GM21423 (cell line): ENCODE measurements at regions not wholly inside any gene's neighbourhood (a gene's known extent, or its start where the extent isn't known, plus 50 kb on each side); places are given as distances from the start of the nearest gene placed in this dataset.

Source experiments
- ATAC-seq: cut with Tn5 transposase; IDR thresholded peaks from one replicate; pipeline ENCODE4 v1.9.1; 2021; ENCODE audit warnings: mild to moderate bottlenecking, moderate library complexity; ENCODE audit not compliant: unreplicated experiment

DNA sequence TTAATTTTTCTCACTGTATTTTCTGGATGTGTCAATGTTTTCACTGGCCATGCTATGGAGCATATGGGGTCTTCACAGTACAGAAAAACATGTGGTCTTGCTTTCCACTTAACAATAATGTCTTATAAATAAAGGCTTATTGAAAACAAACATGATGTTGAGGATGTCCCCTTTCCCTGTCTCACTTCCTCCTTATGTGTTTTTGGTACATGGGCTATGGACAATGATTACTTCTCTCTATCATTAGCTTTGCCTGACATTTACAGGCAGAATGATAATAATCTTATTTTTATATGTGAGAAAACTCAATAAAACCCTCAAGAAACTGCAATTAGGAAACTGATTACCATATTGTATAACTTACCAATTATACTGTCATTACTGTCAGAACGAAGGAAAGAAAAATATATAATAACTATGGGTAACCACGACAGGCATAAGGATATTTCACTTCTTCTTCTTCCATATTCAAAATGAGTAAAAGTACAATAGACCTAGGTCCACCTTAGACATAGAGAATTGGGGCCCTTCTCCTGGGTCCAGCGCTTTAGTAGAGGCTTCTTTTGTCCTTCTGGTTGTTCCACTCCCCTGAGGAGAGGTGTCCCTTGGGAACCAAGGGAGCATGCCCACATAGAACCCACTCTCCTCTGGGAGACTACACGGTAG, 375.0 kb downstream of the MAN2A1 start:
- ATAC-seq, result no peak

DNA sequence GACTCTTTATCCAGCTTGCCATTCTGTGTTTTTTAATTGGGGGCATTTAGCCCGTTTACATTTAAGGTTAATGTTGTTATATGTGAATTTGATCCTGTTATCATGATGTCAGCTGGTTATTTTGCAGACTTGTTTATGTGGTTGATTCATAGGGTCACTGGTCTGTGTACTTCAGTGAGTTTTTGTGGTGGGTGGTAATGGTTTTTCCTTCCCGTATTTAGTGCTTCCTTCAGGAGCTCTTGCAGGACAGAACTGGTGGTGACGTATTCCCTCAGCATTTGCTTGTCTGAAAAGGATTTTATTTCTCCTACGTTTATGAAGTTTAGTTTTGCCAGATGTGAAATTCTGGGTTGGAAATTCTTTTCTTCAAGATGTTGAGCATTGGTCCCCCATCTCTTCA, 381.1 kb downstream of the MAN2A1 start:
- no peak for ATAC-seq

DNA sequence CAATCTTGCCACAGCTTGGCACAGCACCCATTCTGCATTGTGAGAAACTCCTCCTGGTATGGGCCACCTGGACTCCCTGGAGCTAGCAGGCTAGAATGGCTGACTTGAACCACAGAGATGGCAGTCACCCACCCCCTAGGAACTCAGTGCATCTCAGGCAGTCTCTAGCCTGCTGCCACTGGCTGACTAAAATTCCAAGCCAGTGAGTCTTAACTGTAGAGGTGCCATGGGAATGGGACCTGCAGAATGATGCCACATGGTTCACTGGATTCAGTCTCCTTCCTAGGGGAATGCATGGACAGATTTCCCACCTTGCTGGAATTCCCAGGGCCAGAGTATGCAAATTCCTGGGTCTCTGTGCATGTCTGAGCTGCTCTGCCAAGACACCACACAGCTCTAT, 382.9 kb downstream of the MAN2A1 start:
- no peak for ATAC-seq

DNA sequence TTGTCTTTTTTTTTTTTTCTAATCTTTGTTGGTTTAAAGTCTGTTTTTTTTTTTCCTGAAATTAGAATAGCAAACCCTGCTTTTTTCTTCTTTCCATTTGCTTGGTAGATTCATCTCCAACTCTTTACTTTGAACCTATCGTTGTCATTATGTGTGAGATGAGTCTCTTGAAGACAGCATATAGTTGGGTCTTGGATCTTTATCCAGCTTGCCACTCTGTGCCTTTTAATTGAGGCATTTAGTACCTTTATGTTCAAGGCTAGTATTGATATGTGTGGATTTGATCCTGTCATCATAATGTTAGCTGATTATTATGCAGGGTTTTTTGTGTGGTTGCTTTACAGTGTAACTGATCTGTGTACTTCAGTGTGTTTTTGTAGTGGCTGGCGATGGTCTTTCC, 383.8 kb downstream of the MAN2A1 start:
- no peak for ATAC-seq

DNA sequence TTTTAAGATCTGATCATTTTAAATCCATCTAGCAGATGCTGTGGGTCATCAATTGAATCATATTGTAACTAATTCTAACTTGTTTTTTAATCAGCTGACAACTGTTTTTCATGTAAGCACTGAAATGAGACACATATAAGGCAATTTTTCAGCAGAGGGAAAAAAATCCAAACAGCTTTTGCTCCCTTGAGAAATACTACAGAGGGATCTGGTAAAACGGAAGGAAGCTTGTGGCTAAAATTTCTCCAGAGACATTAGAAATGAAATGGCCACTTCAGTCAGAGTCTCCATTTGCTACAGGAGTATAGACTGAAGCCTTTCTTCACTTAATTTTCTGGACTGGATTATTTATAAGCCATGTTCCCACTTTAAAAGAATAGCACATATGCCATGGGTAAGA, 385.9 kb downstream of the MAN2A1 start:
- no peak for ATAC-seq

DNA sequence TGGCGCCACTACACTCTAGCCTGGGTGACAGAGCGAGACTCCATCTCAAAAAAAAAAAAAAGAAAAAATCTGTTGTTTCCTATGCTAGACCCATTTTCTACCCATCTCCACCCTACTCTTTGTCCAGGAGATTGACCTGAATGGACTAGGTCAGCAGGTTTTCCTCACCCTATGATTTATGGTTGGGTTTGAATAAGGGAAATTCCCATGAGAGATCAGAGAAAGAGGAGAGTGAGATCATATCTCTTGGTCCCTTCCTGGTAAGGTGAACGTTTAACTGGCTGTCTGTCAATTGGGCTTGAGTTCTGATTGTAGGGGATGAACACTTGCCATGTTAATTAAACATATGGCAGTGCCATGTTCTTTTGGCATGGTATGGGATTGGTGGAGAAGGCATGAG, 387.4 kb downstream of the MAN2A1 start:
- no peak for ATAC-seq

DNA sequence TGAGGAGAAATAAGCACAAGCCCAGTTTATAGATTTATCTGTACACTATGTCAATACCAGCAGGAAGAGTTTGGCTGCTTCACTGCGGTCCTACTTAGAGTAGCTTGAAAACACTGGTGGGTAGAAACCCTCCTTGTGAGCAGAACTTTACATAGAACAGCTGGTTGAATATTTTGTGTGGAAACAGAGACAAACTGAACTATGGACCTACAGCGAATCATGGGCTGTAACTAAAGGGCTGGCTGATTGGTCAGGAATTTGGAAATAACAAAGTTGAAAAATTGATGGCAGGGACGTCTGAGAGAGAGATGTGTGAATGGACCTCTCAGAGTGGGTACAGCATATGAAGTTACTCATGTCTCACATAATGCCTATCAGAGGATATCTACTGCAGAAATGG, 392.5 kb downstream of the MAN2A1 start:
- no peak for ATAC-seq

DNA sequence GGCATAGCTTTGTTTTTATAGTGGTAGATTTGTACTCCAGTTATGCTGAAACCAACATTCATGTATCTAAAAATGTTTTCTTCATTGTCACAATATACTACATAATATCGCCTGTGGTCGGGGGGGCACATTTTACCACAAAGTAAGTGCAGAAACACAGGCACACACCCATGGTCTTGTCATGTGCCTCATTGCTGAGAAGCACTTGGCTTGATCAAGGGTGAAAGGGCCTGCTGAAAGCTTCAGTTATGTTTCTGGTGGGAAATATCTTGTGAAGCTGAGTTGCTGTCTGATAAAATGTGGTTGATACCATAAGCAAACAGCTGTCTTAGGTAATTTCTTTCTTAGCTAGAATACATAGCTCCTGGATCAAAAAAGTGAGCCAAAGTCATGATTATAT, 393.1 kb downstream of the MAN2A1 start:
- no peak for ATAC-seq

DNA sequence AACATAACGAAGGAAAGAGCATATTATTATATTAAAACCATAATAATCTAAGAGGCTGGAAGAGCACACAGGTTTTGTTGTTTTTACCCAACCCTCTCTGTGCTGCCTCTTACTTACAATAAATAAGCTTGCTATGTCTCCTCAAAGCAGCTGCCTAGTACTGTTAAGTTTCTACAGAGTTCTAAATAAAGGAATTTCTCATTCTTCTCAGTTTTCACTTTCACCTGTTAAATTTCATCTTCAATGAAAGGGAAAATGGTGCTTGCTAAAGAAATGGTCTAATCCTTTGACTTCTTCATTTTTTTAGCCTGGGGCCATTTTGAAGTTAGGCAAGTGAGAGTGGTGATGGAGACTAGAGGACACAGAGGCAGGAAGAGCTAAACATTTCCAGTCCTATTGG, 396.1 kb downstream of the MAN2A1 start:
- ATAC-seq, result no peak

DNA sequence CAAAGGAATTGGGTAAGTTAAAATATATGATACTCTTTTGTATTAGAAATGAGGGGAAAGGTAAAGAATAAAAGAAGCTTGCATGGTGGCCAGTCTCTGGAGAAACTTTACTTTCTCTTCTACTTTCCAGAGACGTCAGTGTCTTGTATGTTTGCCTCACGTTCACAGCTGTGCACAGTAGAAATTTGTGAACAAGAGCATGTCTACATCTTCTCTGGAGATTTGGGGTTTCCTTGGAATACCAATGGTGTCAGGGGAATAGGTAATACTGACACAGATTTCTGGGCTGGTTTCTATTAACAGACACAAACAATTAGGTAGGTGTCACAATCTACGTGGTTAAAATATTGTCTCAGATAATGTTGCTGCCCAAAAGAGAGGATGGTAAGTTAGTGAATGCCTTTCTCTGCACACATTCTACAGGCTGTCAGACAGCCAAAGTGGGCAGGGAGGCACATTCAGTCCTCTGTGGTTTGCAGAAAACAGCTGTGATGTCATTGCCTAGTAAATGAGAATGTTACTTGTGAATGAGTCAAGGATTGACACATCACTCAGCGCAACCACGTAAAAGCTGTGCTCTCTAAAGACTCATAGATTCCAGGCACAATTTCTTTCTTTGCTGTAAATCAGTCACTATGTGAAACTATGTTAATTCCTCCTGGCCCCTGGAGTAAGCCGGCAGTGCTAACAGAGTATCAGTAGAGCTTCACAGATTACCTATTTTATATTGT, 397.1 kb downstream of the MAN2A1 start:
- ATAC-seq, result no peak

DNA sequence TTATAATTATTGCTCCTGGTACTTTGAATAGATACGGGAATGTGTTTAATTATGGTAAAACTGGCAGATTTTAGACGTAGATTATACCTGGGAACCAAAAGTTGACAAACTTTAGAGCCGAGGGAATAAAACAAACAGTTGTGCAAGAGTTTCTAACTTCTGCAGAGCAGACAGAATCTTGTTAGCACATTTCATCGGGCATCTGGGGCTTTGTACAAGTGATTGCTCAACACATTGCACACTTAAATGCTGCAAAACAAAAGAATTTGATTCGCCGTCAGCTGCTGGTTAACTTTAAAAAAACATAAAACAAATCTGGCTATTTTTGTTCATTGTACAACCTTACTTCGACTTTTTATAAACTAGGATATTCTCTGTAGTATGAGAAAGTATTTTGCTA, 398.1 kb downstream of the MAN2A1 start:
- ATAC-seq, result no peak

DNA sequence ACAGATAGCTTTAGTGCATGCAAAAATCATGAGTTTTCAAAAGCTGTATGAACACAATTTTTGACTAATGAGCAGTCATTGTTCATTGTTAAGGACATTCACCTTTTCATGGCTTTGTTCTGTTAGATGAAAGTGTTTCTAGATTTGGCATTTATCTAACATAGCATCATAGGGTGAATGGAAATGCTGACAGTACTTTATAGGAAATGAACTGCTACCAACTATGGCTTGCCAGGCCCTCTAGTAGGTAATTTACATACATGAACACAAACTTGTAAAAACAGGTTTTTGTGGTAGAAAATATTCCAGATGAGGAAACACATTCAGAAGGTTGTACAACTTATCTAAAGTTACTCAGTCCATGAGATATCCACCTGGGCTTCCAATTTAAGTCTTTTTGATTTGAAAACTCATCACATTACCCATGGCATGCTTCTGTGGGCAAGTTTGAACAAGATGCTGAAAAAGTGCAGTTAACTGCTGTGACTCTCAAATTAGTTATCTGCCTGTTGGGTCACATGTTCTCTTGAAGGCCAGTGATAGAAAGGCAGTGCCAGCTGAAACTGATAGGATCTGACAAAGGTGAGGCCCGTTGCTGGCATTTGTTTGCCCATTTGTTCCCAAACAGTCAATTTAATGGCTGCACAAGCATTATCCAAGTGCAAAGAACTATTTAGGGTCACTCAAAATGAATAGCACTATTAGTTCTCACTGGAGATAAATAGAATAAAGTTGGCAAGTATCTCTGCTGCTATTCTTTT, 399.1 kb downstream of the MAN2A1 start:
- no peak for ATAC-seq

DNA sequence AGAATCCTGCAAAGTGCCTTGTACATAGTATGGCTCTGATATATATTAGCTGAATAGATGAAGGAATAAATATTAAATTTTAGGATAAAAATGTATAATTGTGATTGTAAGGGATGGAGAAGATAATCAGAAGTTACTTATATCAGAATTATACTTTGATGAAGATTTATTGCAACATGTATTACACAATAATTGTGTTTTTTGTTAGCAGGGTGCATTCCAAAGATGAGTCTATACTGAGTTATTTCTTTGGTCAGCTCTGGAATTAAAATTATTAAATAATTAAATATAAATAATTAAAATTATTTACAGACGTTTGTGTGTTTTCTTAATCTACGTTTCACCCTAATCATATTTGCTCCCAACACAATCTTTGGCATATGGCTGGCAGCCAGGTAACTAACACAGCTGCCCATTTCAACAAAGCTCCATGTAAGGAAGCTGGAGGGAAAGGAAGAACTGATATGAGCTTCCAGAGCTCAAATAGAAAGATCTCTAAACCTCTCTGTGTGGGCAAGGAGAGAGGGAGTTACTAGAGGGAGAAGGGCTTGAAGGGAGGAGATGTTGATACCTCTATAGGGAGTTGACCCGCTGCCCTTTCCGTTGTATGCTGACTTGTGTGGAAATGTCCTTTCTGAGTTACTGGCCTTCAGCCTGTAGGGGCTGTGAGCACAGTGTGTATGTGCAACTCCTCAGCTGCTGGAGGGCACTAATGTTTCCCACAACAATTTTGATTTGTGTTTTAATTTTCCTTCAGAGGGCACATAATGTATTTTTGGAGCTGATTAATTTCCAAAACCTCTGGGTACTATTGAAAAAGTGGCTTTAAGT, 403.4 kb downstream of the MAN2A1 start:
- ATAC-seq, result no peak

DNA sequence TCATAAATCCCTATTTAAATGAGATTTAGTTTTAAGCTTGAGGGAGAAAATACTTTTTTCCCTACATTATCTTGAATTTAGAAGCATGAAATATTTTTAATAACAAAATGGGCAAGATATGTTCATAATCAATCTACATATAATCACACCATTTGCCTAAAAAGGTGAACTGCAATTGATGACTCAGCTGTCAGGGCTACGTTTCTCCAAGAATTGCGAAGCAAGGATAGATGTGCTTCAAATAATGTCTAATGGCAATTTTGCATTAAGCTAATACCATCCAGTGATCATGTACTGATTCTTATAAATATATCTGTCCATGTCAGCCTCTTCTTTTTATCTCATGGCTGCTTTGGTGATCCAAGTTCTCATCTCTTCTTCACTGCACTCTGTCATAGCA, 404.4 kb downstream of the MAN2A1 start:
- ATAC-seq, result no peak

DNA sequence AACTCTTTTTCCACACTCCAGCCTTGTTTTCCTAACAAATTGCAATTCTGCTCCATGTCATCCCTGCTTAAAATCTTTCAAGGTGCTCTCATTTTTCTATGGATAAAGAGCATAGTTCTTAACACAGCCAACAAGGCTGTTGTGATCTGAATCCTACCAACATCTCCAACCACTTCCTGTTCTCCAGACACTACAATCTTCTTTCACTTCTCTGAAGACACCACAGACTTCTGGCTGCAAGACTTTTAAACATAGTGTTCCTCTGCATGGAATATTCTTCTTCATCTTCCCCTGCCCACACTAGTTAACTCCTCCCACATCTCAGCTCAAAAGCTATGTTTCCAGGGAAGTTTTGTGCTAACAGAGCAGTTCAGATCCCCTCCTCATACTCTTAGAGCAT, 404.8 kb downstream of the MAN2A1 start:
- ATAC-seq, result no peak

DNA sequence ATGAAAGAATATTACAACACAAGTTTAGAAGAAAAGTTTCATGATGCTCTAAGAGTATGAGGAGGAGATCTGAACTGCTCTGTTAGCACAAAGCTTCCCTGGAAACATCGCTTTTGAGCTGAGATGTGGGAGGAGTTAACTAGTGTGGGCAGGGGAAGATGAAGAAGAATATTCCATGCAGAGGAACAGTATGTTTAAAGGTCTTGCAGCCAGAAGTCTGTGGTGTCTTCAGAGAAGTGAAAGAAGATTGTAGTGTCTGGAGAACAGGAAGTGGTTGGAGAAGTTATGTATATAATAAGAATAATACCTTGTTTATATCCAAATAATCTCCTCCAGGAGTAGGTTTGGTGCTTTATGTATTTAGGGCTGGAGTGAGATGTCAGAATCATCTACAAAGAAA, 406.7 kb downstream of the MAN2A1 start:
- no peak for ATAC-seq

DNA sequence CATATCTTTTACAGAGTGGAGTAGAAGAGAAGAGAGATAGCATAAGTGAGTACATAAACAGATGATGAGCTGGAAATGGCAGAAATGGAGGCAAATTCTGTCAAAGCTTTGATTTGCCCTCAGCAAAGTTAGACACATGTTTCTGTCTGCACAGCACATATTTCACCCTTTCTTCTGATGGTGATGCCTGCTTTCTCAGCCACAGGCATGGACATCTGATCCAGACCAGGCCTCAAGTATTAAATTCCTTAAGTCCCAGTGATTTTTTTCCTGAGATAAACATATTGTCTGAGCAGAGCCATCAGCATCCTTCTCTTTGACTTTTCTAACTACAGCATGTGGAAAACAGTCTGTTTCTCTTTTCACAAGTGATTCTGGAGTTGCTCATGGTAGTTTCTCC, 409.8 kb downstream of the MAN2A1 start:
- no peak for ATAC-seq

DNA sequence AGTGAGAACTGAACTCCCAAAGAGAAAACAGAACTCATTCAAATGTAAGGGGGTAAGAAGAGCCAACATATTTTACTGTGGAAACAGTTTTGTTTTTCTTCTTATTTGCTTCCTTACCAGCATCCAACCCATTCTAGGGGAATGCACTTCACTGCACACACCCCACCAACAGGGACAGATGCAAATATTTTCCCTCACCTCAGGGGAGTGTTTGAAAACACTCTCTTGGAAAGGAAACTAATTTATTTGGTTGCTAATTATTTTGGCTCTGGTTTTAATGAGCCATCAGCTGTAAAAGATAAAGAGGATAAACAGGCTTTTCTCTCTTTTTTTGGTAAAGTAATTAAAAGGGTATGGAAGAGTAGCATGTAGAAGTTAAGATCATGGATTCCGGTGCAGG, 413.4 kb downstream of the MAN2A1 start:
- ATAC-seq, result no peak

DNA sequence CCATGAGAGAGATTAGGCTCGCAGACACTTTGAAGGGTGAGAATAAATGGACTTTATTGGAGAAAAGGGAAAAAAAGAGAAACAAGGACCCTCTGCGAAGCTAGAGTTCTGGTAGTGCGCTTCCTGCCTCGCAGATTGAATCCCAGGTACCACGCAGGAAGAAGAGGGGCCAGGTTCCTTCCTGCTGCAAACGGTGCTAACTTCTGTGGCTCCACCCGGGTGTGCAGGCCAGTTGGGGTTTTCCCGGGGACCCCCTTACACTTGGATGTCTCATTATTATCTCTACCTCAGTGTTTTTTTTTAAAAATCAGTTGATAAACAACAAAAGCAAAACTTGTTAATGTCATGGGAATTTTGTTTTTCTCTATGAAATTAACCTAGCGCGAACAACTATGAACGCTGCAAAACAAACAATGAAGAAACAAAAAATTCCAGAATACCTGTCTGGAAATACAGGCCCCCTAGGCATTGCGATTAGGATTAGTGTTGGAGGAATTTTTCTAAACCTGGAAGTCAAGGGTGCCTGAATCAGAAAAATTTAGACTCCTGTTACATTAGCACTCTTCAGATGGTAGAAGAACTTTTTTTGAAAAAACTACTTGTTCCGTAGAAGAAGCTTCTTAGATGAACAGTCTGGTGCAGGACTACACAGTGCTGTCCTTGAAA, 414.5 kb downstream of the MAN2A1 start:
- no peak for ATAC-seq

DNA sequence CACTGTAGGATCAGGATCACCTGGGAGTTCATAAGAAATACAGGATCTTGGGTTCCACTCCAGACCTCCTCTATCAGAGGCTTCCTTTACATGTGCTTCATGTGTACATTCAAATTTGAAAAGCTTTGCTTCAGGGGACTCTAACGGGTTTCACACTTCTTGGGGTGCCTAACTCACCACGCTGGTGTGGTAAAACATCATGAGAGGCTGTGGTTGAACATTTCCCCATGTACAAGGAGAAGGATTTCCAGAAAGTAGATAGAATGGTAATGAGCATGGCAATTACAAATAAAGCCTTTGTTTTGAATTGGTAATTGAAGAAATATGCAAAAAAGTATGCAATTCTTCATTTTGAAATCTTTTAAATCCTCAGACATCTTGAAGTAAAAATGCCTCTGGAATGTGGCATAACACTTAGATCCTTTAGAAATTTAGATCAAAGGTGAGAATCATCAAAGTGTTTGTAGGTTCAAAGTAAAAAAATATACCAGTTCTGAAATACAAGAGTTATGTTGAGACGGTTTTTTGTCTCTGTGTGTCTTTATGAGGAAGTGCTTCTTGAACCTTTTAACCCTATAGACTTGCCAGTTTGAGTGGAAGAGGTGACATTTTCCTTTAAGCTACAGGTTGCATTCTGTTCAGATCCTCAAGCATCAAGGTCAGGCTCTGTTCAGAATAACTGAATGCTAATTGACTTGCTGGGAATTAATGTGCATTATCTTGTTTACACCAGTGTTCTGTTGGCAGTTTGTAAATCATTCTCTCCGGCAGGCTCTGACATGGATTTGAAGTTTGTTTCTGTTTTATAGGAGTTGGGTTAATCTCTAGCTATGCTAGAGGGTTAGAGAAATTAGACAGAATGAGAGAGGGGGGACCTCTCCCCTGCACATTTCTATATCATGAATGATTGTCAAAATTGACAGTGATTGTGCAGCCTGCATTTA, 415.3 kb downstream of the MAN2A1 start:
- no peak for ATAC-seq
